ENCODE measurements at regions not wholly inside any gene's neighbourhood (a gene's known extent, or its start where the extent isn't known, plus 50 kb on each side); places are given as distances from the start of the nearest gene placed in this dataset.

DNA sequence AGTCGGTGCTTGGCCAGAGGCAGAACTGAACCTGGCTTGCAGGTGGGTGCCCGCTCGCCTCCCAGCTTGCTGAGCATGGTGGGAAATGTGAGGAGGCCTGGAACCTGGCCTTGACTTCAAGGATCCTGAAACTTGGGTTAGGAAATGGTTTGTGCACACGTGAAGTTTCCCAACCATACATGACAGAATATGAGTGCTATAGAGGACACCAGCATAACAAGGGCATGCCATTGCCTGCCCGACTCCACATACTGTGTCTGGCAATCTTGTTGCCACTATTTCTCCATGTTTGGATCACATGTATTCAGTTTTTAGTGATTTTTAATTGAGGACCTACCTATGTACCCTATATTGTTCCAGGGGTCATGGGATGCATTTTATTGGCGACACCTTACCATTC lies 177.6 kb upstream of the ANKRD55 start:
- TF ChIP-seq, protein P1, sequence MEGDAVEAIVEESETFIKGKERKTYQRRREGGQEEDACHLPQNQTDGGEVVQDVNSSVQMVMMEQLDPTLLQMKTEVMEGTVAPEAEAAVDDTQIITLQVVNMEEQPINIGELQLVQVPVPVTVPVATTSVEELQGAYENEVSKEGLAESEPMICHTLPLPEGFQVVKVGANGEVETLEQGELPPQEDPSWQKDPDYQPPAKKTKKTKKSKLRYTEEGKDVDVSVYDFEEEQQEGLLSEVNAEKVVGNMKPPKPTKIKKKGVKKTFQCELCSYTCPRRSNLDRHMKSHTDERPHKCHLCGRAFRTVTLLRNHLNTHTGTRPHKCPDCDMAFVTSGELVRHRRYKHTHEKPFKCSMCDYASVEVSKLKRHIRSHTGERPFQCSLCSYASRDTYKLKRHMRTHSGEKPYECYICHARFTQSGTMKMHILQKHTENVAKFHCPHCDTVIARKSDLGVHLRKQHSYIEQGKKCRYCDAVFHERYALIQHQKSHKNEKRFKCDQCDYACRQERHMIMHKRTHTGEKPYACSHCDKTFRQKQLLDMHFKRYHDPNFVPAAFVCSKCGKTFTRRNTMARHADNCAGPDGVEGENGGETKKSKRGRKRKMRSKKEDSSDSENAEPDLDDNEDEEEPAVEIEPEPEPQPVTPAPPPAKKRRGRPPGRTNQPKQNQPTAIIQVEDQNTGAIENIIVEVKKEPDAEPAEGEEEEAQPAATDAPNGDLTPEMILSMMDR (IDR thresholded peaks at IDR 0.05): no peak
- TF ChIP-seq POLR2A (IDR thresholded peaks at IDR 0.05): no peak
